ENCODE measurements at regions not wholly inside any gene's neighbourhood (a gene's known extent, or its start where the extent isn't known, plus 50 kb on each side); places are given as distances from the start of the nearest gene placed in this dataset.

DNA sequence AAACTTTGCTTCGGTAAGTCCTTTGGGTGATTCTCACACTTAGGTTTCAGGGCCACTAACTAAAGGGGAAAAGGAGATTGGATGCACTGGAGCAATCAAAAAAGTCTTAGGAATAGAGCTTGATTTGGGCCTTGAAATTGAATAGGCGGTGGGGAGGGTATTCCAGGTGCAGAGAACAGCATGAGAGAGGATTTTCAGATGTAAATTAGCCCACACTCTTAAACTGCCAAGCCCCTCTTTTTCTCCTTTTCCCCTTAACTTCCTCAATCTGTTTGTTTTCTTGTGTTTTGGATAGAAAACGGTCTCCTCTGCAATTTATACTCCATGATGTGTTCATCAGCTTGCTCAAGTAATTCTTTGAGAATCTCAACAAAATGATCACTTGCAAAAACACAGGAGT is 62.1 kb upstream of the RIPOR2 start:
- TF ChIP-seq LEF1 (IDR thresholded peaks at IDR 0.05; ENCODE audit: borderline replicate concordance) (no peak), ZNF384 (IDR thresholded peaks at IDR 0.05) (no peak), ELF4 (IDR thresholded peaks at IDR 0.05) (no peak), NFRKB (IDR thresholded peaks at IDR 0.05) (no peak), CTBP1 (IDR thresholded peaks at IDR 0.05; ENCODE audit: borderline replicate concordance) (no peak), FOXM1 (IDR thresholded peaks at IDR 0.05; ENCODE audit: borderline replicate concordance) (no peak), ARNT (IDR thresholded peaks at IDR 0.05) (no peak)
- ChIA-PET POLR2A (no interaction called here), CTCF (no interaction called here)
- DNase-seq (ENCODE audit: extremely low spot score): no peak

DNA sequence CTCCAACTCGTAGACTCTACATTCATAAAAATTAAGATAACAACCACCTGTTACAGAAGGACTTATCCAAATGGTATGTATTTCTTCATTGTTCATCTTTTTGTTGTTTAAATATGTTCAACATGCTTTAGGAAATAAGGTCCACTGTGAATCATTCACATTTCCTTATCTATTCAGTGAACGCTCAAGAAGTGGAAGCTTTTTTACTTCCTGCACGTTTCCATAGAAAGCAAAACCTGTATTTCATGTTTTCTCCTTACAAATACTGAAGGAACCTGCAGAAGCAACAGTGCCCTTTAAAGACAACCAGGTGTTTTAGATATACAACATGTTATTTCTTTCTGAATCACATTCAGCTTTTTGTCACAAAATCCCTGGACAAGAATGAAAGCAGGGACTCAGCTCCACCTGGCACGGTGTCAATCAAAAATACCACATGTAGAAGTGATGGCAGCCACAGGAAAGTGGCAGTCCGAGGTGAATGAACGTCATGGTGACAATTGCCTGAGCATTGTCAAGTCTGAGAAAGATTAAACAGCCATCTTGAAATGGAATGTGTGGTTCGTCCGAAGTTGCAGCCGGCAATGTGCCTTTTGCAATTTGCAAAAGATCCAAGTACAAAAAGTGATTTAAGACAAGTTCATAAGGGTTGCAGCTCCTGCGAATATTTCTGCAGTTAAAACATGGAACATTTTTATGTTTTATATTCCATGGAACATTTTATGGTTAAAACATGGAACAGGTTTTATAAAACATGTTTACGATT is 66.7 kb upstream of the RIPOR2 start:
- DNase-seq (ENCODE audit: extremely low spot score): no peak

DNA sequence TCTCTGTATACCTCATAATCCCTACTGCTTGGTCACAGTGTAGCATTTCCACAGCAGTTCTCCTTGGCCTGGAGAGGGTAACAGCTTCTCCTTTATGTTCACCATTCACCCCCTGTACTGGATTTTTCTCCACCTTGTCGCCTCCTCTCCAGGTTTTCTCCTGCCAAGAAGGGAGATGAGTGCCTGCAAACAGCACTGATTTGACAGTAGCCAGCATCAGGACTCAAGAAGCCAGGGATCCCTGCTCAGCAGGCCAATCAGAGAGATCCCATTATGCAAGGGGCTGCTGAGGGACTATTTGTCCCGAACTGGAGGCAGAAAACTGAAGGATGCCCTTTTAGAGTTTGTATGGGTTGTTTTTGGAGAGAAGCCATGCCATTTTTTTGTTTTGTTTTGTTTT is 68.6 kb upstream of the RIPOR2 start:
- DNase-seq (ENCODE audit: extremely low spot score): no peak
- ChIA-PET POLR2A (no interaction called here), CTCF (interaction anchor here (0.5 kb wide), 1 partner anchor 476 kb away, joined by 4 read pairs; no protein-coding TSS in a partner anchor)
- TF ChIP-seq L3MBTL2 (conservative IDR thresholded peaks at IDR 0.05) (no peak), NFRKB (IDR thresholded peaks at IDR 0.05) (no peak), SUZ12 (IDR thresholded peaks at IDR 0.05) (no peak)

More for the DNA sequence above, 66.7 kb upstream of the RIPOR2 start:
- ChIA-PET CTCF (interaction anchor here (1.1 kb wide), 1 partner anchor 11 kb away, joined by 9 read pairs; no protein-coding TSS in a partner anchor), POLR2A (no interaction called here)
- TF ChIP-seq FOXK2 (IDR thresholded peaks at IDR 0.05): no peak
- TF ChIP-seq, protein P1, sequence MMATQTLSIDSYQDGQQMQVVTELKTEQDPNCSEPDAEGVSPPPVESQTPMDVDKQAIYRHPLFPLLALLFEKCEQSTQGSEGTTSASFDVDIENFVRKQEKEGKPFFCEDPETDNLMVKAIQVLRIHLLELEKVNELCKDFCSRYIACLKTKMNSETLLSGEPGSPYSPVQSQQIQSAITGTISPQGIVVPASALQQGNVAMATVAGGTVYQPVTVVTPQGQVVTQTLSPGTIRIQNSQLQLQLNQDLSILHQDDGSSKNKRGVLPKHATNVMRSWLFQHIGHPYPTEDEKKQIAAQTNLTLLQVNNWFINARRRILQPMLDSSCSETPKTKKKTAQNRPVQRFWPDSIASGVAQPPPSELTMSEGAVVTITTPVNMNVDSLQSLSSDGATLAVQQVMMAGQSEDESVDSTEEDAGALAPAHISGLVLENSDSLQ (IDR thresholded peaks at IDR 0.05): peak; percentile 41; the same call in 1 of the 2 replicates
- no peak for TF ChIP-seq BHLHE40 (IDR thresholded peaks at IDR 0.05; ENCODE audit: borderline replicate concordance)

DNA sequence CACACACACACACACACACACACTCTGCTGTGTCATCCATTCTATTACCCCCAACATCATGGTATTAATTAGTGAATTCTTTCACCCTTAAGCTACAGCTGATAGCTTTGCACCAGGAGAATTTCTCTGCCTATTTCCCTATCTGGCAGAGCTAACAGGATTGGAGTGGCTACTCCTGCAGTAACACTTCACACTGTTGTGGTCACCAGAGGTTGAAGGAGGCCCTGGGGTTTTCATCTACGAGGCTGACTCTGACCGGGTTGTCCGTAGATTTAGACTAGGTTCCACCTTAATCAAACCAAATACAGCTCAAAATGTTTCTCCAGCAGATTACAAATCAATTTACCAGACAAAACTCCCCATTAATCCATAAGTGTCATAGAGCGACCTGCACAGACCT is 69.2 kb upstream of the RIPOR2 start:
- ChIA-PET POLR2A (no interaction called here), CTCF (interaction anchor here (0.8 kb wide), 1 partner anchor 13 kb away, joined by 3 read pairs; no protein-coding TSS in a partner anchor)
- TF ChIP-seq L3MBTL2 (conservative IDR thresholded peaks at IDR 0.05) (no peak), TARDBP (IDR thresholded peaks at IDR 0.05) (no peak), ARNT (IDR thresholded peaks at IDR 0.05) (no peak), ZNF384 (IDR thresholded peaks at IDR 0.05) (no peak), BHLHE40 (IDR thresholded peaks at IDR 0.05; ENCODE audit: borderline replicate concordance) (no peak), SP1 (IDR thresholded peaks at IDR 0.05) (no peak), HDGF (IDR thresholded peaks at IDR 0.05; ENCODE audit: borderline replicate concordance) (no peak), FOXA1 (IDR thresholded peaks at IDR 0.05) (no peak), CTBP1 (IDR thresholded peaks at IDR 0.05; ENCODE audit: borderline replicate concordance) (no peak), LEF1 (IDR thresholded peaks at IDR 0.05; ENCODE audit: borderline replicate concordance) (no peak), ELF4 (IDR thresholded peaks at IDR 0.05) (no peak)
- TF ChIP-seq, protein P1 (IDR thresholded peaks at IDR 0.05): no peak
- DNase-seq (ENCODE audit: extremely low spot score): no peak

DNA sequence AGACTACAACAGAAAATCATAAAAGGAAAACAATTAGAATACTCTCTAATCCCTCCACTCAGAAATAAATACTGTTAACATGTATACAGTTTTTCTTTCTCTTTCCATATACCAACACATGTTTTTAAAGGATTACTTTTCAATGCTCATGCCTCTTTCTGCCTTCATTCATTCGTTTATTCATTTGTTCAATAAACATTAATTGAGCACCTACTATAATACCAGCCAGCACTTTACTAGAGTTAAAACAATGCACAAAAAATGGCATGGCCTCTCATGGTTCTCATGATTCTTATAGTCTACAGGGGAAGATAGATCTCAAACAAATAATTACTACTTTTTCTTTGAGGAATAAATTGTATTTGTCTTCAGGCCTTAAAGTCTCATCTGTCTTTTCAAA is 70.3 kb upstream of the RIPOR2 start:
- no peak for TF ChIP-seq FOXM1 (IDR thresholded peaks at IDR 0.05; ENCODE audit: borderline replicate concordance)
- ChIA-PET CTCF (interaction anchor here (0.8 kb wide), 1 partner anchor 12 kb away, joined by 3 read pairs; no protein-coding TSS in a partner anchor), POLR2A (interaction anchor here (1.0 kb wide), 1 partner anchor 284 kb away, joined by 3 read pairs; no protein-coding TSS in a partner anchor)
- DNase-seq (ENCODE audit: extremely low spot score): no peak

DNA sequence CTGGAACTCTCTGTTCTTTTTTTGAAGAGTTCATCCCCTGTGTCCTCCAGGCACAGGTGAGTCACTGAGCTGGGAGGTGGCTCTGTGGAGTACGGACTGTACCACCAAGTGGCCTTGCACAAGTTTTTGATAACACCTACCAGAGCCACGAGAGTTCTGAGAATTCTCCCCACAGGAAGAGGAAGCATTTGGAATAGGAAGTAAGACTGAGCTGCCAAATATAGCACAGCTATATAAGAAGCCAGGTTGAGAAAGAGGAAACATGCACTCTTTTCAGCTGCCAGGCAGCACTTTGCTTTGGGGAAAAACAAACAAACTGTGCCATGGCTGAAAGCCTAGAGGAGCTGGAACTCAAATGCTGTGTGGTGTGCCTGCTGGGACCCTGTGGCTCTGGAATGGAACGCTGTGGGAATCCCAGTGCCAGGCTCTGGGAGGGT is 70.8 kb upstream of the RIPOR2 start:
- DNase-seq (ENCODE audit: extremely low spot score): no peak
- ChIA-PET CTCF (interaction anchor here (0.8 kb wide), 1 partner anchor 11 kb away, joined by 3 read pairs; no protein-coding TSS in a partner anchor), POLR2A (interaction anchor here (1.0 kb wide), 1 partner anchor 285 kb away, joined by 3 read pairs; no protein-coding TSS in a partner anchor)
- TF ChIP-seq CTBP1 (IDR thresholded peaks at IDR 0.05; ENCODE audit: borderline replicate concordance) (no peak), ARNT (IDR thresholded peaks at IDR 0.05) (no peak), NFRKB (IDR thresholded peaks at IDR 0.05) (no peak), HDGF (IDR thresholded peaks at IDR 0.05; ENCODE audit: borderline replicate concordance) (no peak)

DNA sequence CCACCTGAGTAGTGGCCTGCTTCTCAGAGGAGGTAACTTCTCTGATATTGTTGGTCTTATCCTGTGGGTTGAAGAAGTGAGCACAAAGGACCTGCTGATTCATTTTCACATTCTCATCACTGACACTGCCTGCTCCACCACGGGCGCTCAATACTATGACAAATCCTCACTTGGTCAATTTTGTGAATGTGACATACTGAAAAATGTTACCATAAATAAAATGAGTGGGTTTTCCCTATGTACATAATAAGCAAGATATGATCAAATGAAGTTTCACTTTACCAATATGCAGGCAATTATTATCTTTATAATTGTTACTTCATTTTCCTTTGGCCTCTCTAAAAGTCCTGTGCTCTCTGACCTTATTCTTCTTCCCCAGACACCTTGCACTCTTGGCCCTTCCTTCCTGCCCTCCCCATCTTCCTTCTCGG is 71.5 kb upstream of the RIPOR2 start:
- TF ChIP-seq TARDBP (IDR thresholded peaks at IDR 0.05) (no peak), FOXK2 (IDR thresholded peaks at IDR 0.05) (no peak), ARNT (IDR thresholded peaks at IDR 0.05) (no peak), CTBP1 (IDR thresholded peaks at IDR 0.05; ENCODE audit: borderline replicate concordance) (no peak)
- DNase-seq (ENCODE audit: extremely low spot score): no peak
- CTCF ChIA-PET: no interaction called here
- POLR2A ChIA-PET: interaction anchor here (1.0 kb wide), 1 partner anchor 285 kb away, joined by 3 read pairs; no protein-coding TSS in a partner anchor
